Upper lobe of left lung (tissue), 4 donors: ENCODE measurements at regions not wholly inside any gene's neighbourhood (a gene's known extent, or its start where the extent isn't known, plus 50 kb on each side); places are given as distances from the start of the nearest gene placed in this dataset.

ENCODE experiments used
- CTCF ChIP-seq, 6 experiments: fragments of 450-650 bp in 4 of 6; fragments of 200-600 bp in 2 of 6; sonication (generic) in 2 of 6; IDR thresholded peaks; one replicate each; pipeline ENCODE4 v1.5.1; 2016 to 2019; ENCODE audit warnings: antibody characterized with exemption in 6 of 6
- EP300 ChIP-seq, 4 donors: sonication (generic); formaldehyde crosslinking; IDR thresholded peaks; one replicate each; pipeline ENCODE4 v1.5.1; 2017; ENCODE audit warnings: antibody characterized with exemption in 4 of 4, control low read depth in 2 of 4
- POLR2A ChIP-seq, 4 donors: fragments of 450-650 bp; IDR thresholded peaks; one replicate each; pipeline ENCODE4 v1.5.1; 2016 to 2017; ENCODE audit warnings: antibody characterized with exemption in 4 of 4, mild to moderate bottlenecking in 2 of 4

GRCh38 chr7:26533217-26533616 lies 241.6 kb downstream of the SNX10 start:
- TF ChIP-seq CTCF (IDR thresholded peaks at IDR 0.05): no peak
- no peak for TF ChIP-seq POLR2A (IDR thresholded peaks at IDR 0.05)
- no peak for TF ChIP-seq EP300 (IDR thresholded peaks at IDR 0.05)
